WTC11 (cell line): ENCODE measurements at regions not wholly inside any gene's neighbourhood (a gene's known extent, or its start where the extent isn't known, plus 50 kb on each side); places are given as distances from the start of the nearest gene placed in this dataset.

Experiments used
- ATAC-seq: fragments of 200-7000 bp; cut with Tn5 transposase; 2 replicates; pipeline ENCODE4 v1.10.0; 2021; ENCODE audit warnings: mild to moderate bottlenecking, moderate library complexity
- CTCF ChIA-PET: fragments of 300-600 bp; sonication (Branson Sonifier 250); formaldehyde crosslinking; loops from one replicate; lab custom pipeline; 2021; ENCODE audit warnings: antibody characterized with exemption; lab: Charles Lee
- POLR2A ChIA-PET: fragments of 350-600 bp; sonication (Branson Sonifier 250); formaldehyde crosslinking; loops from one replicate; lab custom pipeline; 2021; ENCODE audit warnings: antibody characterized with exemption; lab: Charles Lee
- DNase-seq: peaks from one replicate; pipeline ENCODE4 v3.0.0; 2021; ENCODE audit warnings: low spot score
- H3K27ac Mint-ChIP-seq: 2 replicates; pipeline ENCODE4 v1.8.0; 2021; ENCODE audit warnings: mixed read lengths
- H3K27me3 Mint-ChIP-seq: 2 replicates; pipeline ENCODE4 v1.8.0; 2021; ENCODE audit warnings: low read depth, mild to moderate bottlenecking, moderate library complexity, mixed read lengths
- H3K36me3 Mint-ChIP-seq: 2 replicates; pipeline ENCODE4 v1.8.0; 2021; ENCODE audit warnings: mixed read lengths
- H3K4me1 Mint-ChIP-seq: 2 replicates; pipeline ENCODE4 v1.8.0; 2022; ENCODE audit warnings: mixed read lengths
- H3K4me3 Mint-ChIP-seq: 2 replicates; pipeline ENCODE4 v1.8.0; 2021; ENCODE audit warnings: mild to moderate bottlenecking, moderate library complexity, mixed read lengths
- H3K9me3 Mint-ChIP-seq: 2 replicates; pipeline ENCODE4 v1.8.0; 2021; ENCODE audit warnings: mixed read lengths
- ATF2 ChIP-seq: sonication (generic); formaldehyde crosslinking; IDR thresholded peaks from 2 replicates; pipeline ENCODE4 v1.8.1; 2022; ENCODE audit warnings: low read depth, missing genetic modification reagents, borderline replicate concordance
- CDX4 ChIP-seq: fragments of 250-450 bp; sonication (Bioruptor Pico); IDR thresholded peaks from 2 replicates; pipeline ENCODE4 v1.9.0; 2021; ENCODE audit warnings: moderate library complexity, mild to moderate bottlenecking, inconsistent platforms, borderline replicate concordance
- ELF4 ChIP-seq: sonication (generic); formaldehyde crosslinking; IDR thresholded peaks from 2 replicates; pipeline ENCODE4 v1.8.1; 2022; ENCODE audit warnings: low read depth, mild to moderate bottlenecking, moderate library complexity, missing genetic modification reagents
- ETV6 ChIP-seq: sonication (generic); formaldehyde crosslinking; IDR thresholded peaks from 2 replicates; pipeline ENCODE4 v1.8.1; 2022; ENCODE audit warnings: mild to moderate bottlenecking, missing genetic modification reagents
- MAX ChIP-seq: sonication (generic); formaldehyde crosslinking; IDR thresholded peaks from 2 replicates; pipeline ENCODE4 v1.8.0; 2022; ENCODE audit warnings: mild to moderate bottlenecking, missing genetic modification reagents
- NFYB ChIP-seq: sonication (generic); formaldehyde crosslinking; conservative IDR thresholded peaks from 2 replicates; pipeline ENCODE4 v1.8.0; 2022; ENCODE audit warnings: low read depth, missing genetic modification reagents
- PRRX2 ChIP-seq: fragments of 250-450 bp; sonication (Bioruptor Pico); IDR thresholded peaks from 2 replicates; pipeline ENCODE4 v1.8.0; 2021; ENCODE audit warnings: mild to moderate bottlenecking
- RELA ChIP-seq: sonication (generic); formaldehyde crosslinking; IDR thresholded peaks from 2 replicates; pipeline ENCODE4 v1.8.1; 2022; ENCODE audit warnings: missing genetic modification reagents, mild to moderate bottlenecking, borderline replicate concordance
- SMAD4 ChIP-seq: sonication (generic); formaldehyde crosslinking; IDR thresholded peaks from 2 replicates; pipeline ENCODE4 v1.8.0; 2022; ENCODE audit warnings: mild to moderate bottlenecking, missing genetic modification reagents
- SP1 ChIP-seq: sonication (generic); formaldehyde crosslinking; conservative IDR thresholded peaks from 2 replicates; pipeline ENCODE4 v1.8.1; 2022; ENCODE audit warnings: missing genetic modification reagents
- TCF7 ChIP-seq: sonication (generic); formaldehyde crosslinking; IDR thresholded peaks from 2 replicates; pipeline ENCODE4 v1.8.0; 2022; ENCODE audit warnings: mild to moderate bottlenecking, low read depth, missing genetic modification reagents, moderate library complexity
- TEAD4 ChIP-seq: sonication (generic); formaldehyde crosslinking; IDR thresholded peaks from 2 replicates; pipeline ENCODE4 v1.8.0; 2022; ENCODE audit warnings: mild to moderate bottlenecking, missing genetic modification reagents
- ZMAT4 ChIP-seq: fragments of 250-450 bp; sonication (Bioruptor Pico); IDR thresholded peaks from 2 replicates; pipeline ENCODE4 v1.9.0; 2021; ENCODE audit warnings: mild to moderate bottlenecking
- ZNF317 ChIP-seq: sonication (generic); formaldehyde crosslinking; IDR thresholded peaks from 2 replicates; pipeline ENCODE4 v1.8.1; 2023; ENCODE audit warnings: low read depth, mild to moderate bottlenecking, moderate library complexity, missing genetic modification reagents, borderline replicate concordance
- ZNF396 ChIP-seq: fragments of 250-450 bp; sonication (Bioruptor Pico); IDR thresholded peaks from 2 replicates; pipeline ENCODE4 v1.8.0; 2021; ENCODE audit warnings: mild to moderate bottlenecking, moderate library complexity, borderline replicate concordance
- ZNF416 ChIP-seq: fragments of 250-450 bp; sonication (Bioruptor Pico); IDR thresholded peaks from 2 replicates; pipeline ENCODE4 v1.9.0; 2021; ENCODE audit warnings: mild to moderate bottlenecking, inconsistent platforms
- ZNF423 ChIP-seq: fragments of 250-450 bp; sonication (Bioruptor Pico); IDR thresholded peaks from 2 replicates; pipeline ENCODE4 v2.1.2; 2022; ENCODE audit warnings: mild to moderate bottlenecking, moderate library complexity
- ZNF671 ChIP-seq: fragments of 250-450 bp; sonication (Bioruptor Pico); IDR thresholded peaks from 2 replicates; pipeline ENCODE4 v1.8.0; 2021; ENCODE audit warnings: mild to moderate bottlenecking
- ZSCAN18 ChIP-seq: fragments of 250-450 bp; sonication (Bioruptor Pico); IDR thresholded peaks from 2 replicates; pipeline ENCODE4 v2.1.2; 2022; ENCODE audit warnings: mild to moderate bottlenecking, moderate library complexity

GRCh38 chr1:10961300-10961833 lies 51.1 kb upstream of the TARDBP start:
- no peaks in the 10 kb centered on the region for H3K9me3 Mint-ChIP-seq
- CTCF ChIA-PET = interaction anchor here (0.6 to 2.3 kb wide), 16 partner anchors 8 to 575 kb away, joined by 3 to 12 read pairs (median 5); a partner anchor contains a TSS
- H3K27ac Mint-ChIP-seq = no peak overlapping the region
- peaks cover 66% of the 10 kb centered on the region for H3K4me1 Mint-ChIP-seq
- peaks cover 34% of the 10 kb centered on the region for H3K27me3 Mint-ChIP-seq
- H3K36me3 Mint-ChIP-seq = no peaks in the 10 kb centered on the region
- DNase-seq (no peak), ATAC-seq (peak; percentile 8)
- H3K4me3 Mint-ChIP-seq = peak overlapping the region; percentile 12; the same call in 1 of the 2 replicates
- POLR2A ChIA-PET = interaction anchor here (0.7 kb wide), 1 partner anchor 51 kb away, joined by 3 read pairs; the partner anchor contains the start of gene TARDBP
- no peak for TF ChIP-seq CDX4
- TF ChIP-seq PRRX2 (CRISPR knock-in tag) = no peak
- no peak for TF ChIP-seq TEAD4 (CRISPR knock-in tag)
- no peak for TF ChIP-seq ATF2 (CRISPR knock-in tag)
- no peak for TF ChIP-seq TCF7 (CRISPR knock-in tag)
- TF ChIP-seq ZNF423 (CRISPR knock-in tag) = no peak
- no peak for TF ChIP-seq NFYB (CRISPR knock-in tag)
- TF ChIP-seq ZNF396 (CRISPR knock-in tag) = no peak
- no peak for TF ChIP-seq ZNF317
- no peak for TF ChIP-seq ZMAT4 (CRISPR knock-in tag)
- no peak; the same call in 1 of the 2 replicates for TF ChIP-seq SP1 (CRISPR knock-in tag)
- no peak for TF ChIP-seq ZSCAN18 (CRISPR knock-in tag)
- no peak for TF ChIP-seq ELF4
- no peak for TF ChIP-seq RELA

- Mint-ChIP-seq H3K4me1 (peaks cover 61% of the 10 kb centered on the region), H3K4me3 (no peak overlapping the region), H3K27ac (no peak overlapping the region), H3K36me3 (no peaks in the 10 kb centered on the region), H3K9me3 (no peaks in the 10 kb centered on the region), H3K27me3 (peaks cover 24% of the 10 kb centered on the region)
- ChIA-PET CTCF (interaction anchor here (0.6 to 2.3 kb wide), 5 partner anchors 12 to 183 kb away, joined by 3 to 12 read pairs (median 5); a partner anchor contains a TSS), POLR2A (no interaction called here)
- TF ChIP-seq ETV6 (CRISPR knock-in tag) (no peak), MAX (no peak), ZNF416 (no peak), ZNF671 (CRISPR knock-in tag) (no peak), SMAD4 (CRISPR knock-in tag) (no peak), ZMAT4 (CRISPR knock-in tag) (no peak)
- ATAC-seq (no peak), DNase-seq (no peak)
These were observed 50.0 kb upstream of the TARDBP start for GRCh38 chr1:10962483-10962882.
